Tibial nerve (tissue), 4 donors: ENCODE measurements at regions not wholly inside any gene's neighbourhood (a gene's known extent, or its start where the extent isn't known, plus 50 kb on each side); places are given as distances from the start of the nearest gene placed in this dataset.

ENCODE experiments used
- EP300 ChIP-seq, 2 donors: sonication (generic); formaldehyde crosslinking; IDR thresholded peaks; one replicate each; pipeline ENCODE4 v1.6.1; 2017; ENCODE audit warnings: antibody characterized with exemption in 2 of 2, mild to moderate bottlenecking in 1 of 2
- POLR2A ChIP-seq, 2 donors: fragments of 450-650 bp; IDR thresholded peaks; one replicate each; pipeline ENCODE4 v1.6.1; 2017; ENCODE audit warnings: antibody characterized with exemption in 2 of 2, mild to moderate bottlenecking in 2 of 2, moderate library complexity in 2 of 2
- TF ChIP-seq, protein P1 (sequence below), 5 experiments: fragments of 200-600 bp in 3 of 5; fragments of 450-650 bp in 2 of 5; sonication (generic) in 3 of 5; IDR thresholded peaks; one replicate each; pipeline ENCODE4 v1.5.1; 2016 to 2019; ENCODE audit warnings: antibody characterized with exemption in 5 of 5, mild to moderate bottlenecking in 3 of 5, moderate library complexity in 2 of 5

DNA sequence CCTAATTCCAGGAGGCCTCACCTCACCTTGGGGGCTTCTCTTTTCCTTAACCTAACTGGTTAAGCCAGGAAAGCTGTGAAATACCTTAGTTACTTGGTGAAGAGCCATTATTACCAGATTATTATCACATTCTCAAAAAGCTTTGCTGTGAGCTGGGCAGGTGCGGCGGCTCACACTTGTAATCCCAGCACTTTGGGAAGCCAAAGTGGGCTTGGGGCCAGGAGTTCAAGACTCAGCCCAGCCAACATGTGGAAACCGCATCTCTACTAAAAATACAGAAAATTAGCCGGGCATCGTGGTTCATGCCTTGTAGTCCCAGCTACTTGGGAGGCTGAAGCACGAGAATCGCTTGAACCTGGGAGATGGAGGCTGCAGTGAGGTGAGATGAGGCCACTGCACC lies 102.4 kb upstream of the KLF6 start:
- TF ChIP-seq, protein P1, sequence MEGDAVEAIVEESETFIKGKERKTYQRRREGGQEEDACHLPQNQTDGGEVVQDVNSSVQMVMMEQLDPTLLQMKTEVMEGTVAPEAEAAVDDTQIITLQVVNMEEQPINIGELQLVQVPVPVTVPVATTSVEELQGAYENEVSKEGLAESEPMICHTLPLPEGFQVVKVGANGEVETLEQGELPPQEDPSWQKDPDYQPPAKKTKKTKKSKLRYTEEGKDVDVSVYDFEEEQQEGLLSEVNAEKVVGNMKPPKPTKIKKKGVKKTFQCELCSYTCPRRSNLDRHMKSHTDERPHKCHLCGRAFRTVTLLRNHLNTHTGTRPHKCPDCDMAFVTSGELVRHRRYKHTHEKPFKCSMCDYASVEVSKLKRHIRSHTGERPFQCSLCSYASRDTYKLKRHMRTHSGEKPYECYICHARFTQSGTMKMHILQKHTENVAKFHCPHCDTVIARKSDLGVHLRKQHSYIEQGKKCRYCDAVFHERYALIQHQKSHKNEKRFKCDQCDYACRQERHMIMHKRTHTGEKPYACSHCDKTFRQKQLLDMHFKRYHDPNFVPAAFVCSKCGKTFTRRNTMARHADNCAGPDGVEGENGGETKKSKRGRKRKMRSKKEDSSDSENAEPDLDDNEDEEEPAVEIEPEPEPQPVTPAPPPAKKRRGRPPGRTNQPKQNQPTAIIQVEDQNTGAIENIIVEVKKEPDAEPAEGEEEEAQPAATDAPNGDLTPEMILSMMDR (IDR thresholded peaks at IDR 0.05): no peak
- TF ChIP-seq POLR2A (IDR thresholded peaks at IDR 0.05) (no peak), EP300 (IDR thresholded peaks at IDR 0.05) (no peak)
